HepG2 (cell line): ENCODE measurements at regions not wholly inside any gene's neighbourhood (a gene's known extent, or its start where the extent isn't known, plus 50 kb on each side); places are given as distances from the start of the nearest gene placed in this dataset.

Experiments
- ATAC-seq: fragments of 200-7000 bp; cut with Tn5 transposase; 3 replicates; pipeline ENCODE4 v1.9.1; 2020; ENCODE audit warnings: mild to moderate bottlenecking, moderate library complexity
- BruUV-seq: library from RNA; stranded (reverse); fragments of 400-500 nt; replicated peaks from 2 replicates; lab custom pipeline; 2021; lab: Mats Ljungman, UMichigan
- CTCF ChIA-PET: fragments of 300-600 bp; formaldehyde crosslinking; extraction: SDS; loops from one replicate; lab custom pipeline; 2021; ENCODE audit warnings: low total read pairs, inconsistent platforms, low intra/inter-chr PET ratio; lab: Yijun Ruan, JAX
- POLR2A ChIA-PET: fragments of 350-600 bp; sonication (Branson Sonifier 250); formaldehyde crosslinking; loops from one replicate; lab custom pipeline; 2020; ENCODE audit warnings: antibody characterized with exemption, inconsistent platforms; lab: Yijun Ruan, JAX
- DNase-seq: peaks from one replicate; pipeline ENCODE4 v3.0.0-alpha.2; 2015; ENCODE audit warnings: low spot score
- FAIRE-seq: peaks from 3 replicates; lab custom pipeline; 2011; peaks lifted over from hg19 to GRCh38; lab: Jason Lieb, UNC
- H2AFZ ChIP-seq: one replicate; pipeline ENCODE4 v1.6.1; 2011; ENCODE audit warnings: low read length, inconsistent platforms
- H3K27ac ChIP-seq: fragments of 300-600 bp; 3 replicates; pipeline ENCODE4 v1.8.0; 2011; ENCODE audit warnings: mixed run types, mild to moderate bottlenecking, mixed read lengths, low read length, inconsistent platforms; ENCODE audit not compliant: insufficient read depth; ENCODE audit errors: extremely low read length
- H3K27me3 ChIP-seq, 2 experiments: fragments of 200-600 bp in 1 of 2; 2 replicates in 1 of 2; 3 replicates in 1 of 2; pipeline versions ENCODE4 v1.6.0 to v1.8.0; 2011; ENCODE audit warnings: low read length in 2 of 2, mild to moderate bottlenecking in 2 of 2, moderate library complexity in 2 of 2, inconsistent platforms in 1 of 2; ENCODE audit not compliant: insufficient read depth in 2 of 2, control insufficient read depth in 1 of 2
- H3K36me3 ChIP-seq, 2 experiments: fragments of 200-600 bp in 1 of 2; replicated peaks in 1 of 2; 2 replicates in 1 of 2; 3 replicates in 1 of 2; pipeline versions ENCODE4 v1.5.1 to v1.8.0; 2011; ENCODE audit warnings: low read length in 2 of 2, inconsistent platforms in 1 of 2; ENCODE audit not compliant: insufficient read depth in 2 of 2, control insufficient read depth in 1 of 2
- H3K4me1 ChIP-seq: 2 replicates; pipeline ENCODE4 v1.5.1; 2012; ENCODE audit warnings: low read length, inconsistent platforms; ENCODE audit not compliant: insufficient read depth
- H3K4me2 ChIP-seq: 2 replicates; pipeline ENCODE4 v1.6.0; 2011; ENCODE audit warnings: low read depth, low read length, inconsistent platforms
- H3K4me3 ChIP-seq, 3 experiments: fragments of 200-600 bp in 1 of 3; sonication (generic), shearing (Covaris generic) in 1 of 3; replicated peaks in 1 of 3; 2 replicates each; pipeline ENCODE4 v1.5.1; 2011 to 2016; ENCODE audit warnings: low read length in 3 of 3, inconsistent platforms in 2 of 3, low read depth in 2 of 3, mild to moderate bottlenecking in 2 of 3, control low read depth in 1 of 3, mixed read lengths in 1 of 3; ENCODE audit not compliant: insufficient read depth in 1 of 3
- H3K79me2 ChIP-seq: one replicate; pipeline ENCODE4 v1.6.1; 2011; ENCODE audit warnings: low read length, inconsistent platforms; ENCODE audit not compliant: insufficient read depth
- H3K9ac ChIP-seq: 2 replicates; pipeline ENCODE4 v1.6.0; 2011; ENCODE audit warnings: mild to moderate bottlenecking, low read depth, low read length, inconsistent platforms; ENCODE audit not compliant: insufficient read depth
- H3K9me3 ChIP-seq: 2 replicates; pipeline ENCODE4 v1.5.1; 2012; ENCODE audit warnings: mild to moderate bottlenecking, low read length
- H4K20me1 ChIP-seq: 2 replicates; pipeline ENCODE4 v1.6.0; 2011; ENCODE audit warnings: inconsistent platforms, mild to moderate bottlenecking, low read length, moderate library complexity; ENCODE audit not compliant: insufficient read depth
- ARHGAP35 ChIP-seq: sonication (generic); formaldehyde crosslinking; IDR thresholded peaks from 2 replicates; pipeline ENCODE4 v1.9.0; 2022; ENCODE audit warnings: mild to moderate bottlenecking, inconsistent platforms, moderate library complexity, missing genetic modification reagents, borderline replicate concordance
- ARNT2 ChIP-seq: sonication (generic); formaldehyde crosslinking; IDR thresholded peaks from 2 replicates; pipeline ENCODE4 v1.8.0; 2022; ENCODE audit warnings: mild to moderate bottlenecking, low read depth, missing genetic modification reagents, moderate library complexity
- ONECUT2 ChIP-seq: sonication (generic); formaldehyde crosslinking; IDR thresholded peaks from 2 replicates; pipeline ENCODE4 v1.4.0; 2020; ENCODE audit warnings: missing genetic modification reagents
- ZBTB7A ChIP-seq: sonication (generic); formaldehyde crosslinking; IDR thresholded peaks from 2 replicates; pipeline ENCODE4 v1.8.0; 2022; ENCODE audit warnings: mild to moderate bottlenecking, missing genetic modification reagents
- ZKSCAN8 ChIP-seq: IDR thresholded peaks from 2 replicates; pipeline ENCODE4 v1.6.1; 2016; ENCODE audit warnings: borderline replicate concordance, missing genetic modification reagents, missing compliant biosample characterization
- ZMAT3 ChIP-seq: sonication (generic); formaldehyde crosslinking; conservative IDR thresholded peaks from 2 replicates; pipeline ENCODE4 v1.7.0; 2021; ENCODE audit warnings: missing genetic modification reagents
- ZNF33A ChIP-seq: sonication (generic); formaldehyde crosslinking; IDR thresholded peaks from 2 replicates; pipeline ENCODE4 v1.5.1; 2020; ENCODE audit warnings: missing genetic modification reagents, mild to moderate bottlenecking, moderate library complexity, borderline replicate concordance
- ZNF563 ChIP-seq: sonication (generic); formaldehyde crosslinking; IDR thresholded peaks from 2 replicates; pipeline ENCODE4 v1.8.0; 2022; ENCODE audit warnings: mild to moderate bottlenecking, moderate library complexity, missing genetic modification reagents
- ZNF629 ChIP-seq: sonication (generic); formaldehyde crosslinking; conservative IDR thresholded peaks from 2 replicates; pipeline ENCODE4 v1.5.0; 2020; ENCODE audit warnings: missing genetic modification reagents
- ZNF839 ChIP-seq: sonication (generic); formaldehyde crosslinking; IDR thresholded peaks from 2 replicates; pipeline ENCODE4 v1.4.0; 2020; ENCODE audit warnings: missing genetic modification reagents, mild to moderate bottlenecking, borderline replicate concordance
- WGBS: methylation state at CpG from one replicate; pipeline ENCODE4 v1.1.6; 2017; ENCODE audit warnings: low lambda C conversion rate; 5-methylcytosine and 5-hydroxymethylcytosine counted together
- in situ Hi-C: cut with HindIII; loops from 2 replicates; pipeline ENCODE4 v1.10.0; 2017; ENCODE audit warnings: low pct_unique_long_range_greater_than_20kb; ENCODE audit not compliant: extremely low pct_ligation_motif_present
- intact Hi-C: fragments of 100-400 bp; cut with micrococcal nuclease; formaldehyde crosslinking; loops from one replicate; pipeline ENCODE4 v1.10.0; 2022; ENCODE audit not compliant: unreplicated experiment
- TF ChIP-seq, protein P1 (sequence below): sonication (generic); formaldehyde crosslinking; IDR thresholded peaks from 2 replicates; pipeline ENCODE4 v1.9.0; 2021; ENCODE audit warnings: missing genetic modification reagents, mild to moderate bottlenecking, borderline replicate concordance
- TF ChIP-seq, protein P2 (sequence below): sonication (generic); formaldehyde crosslinking; IDR thresholded peaks from 2 replicates; pipeline ENCODE4 v1.8.0; 2022; ENCODE audit warnings: missing genetic modification reagents, mild to moderate bottlenecking, inconsistent platforms, borderline replicate concordance
- TF ChIP-seq, protein P3 (sequence below): sonication (generic); formaldehyde crosslinking; IDR thresholded peaks from 2 replicates; pipeline ENCODE4 v1.5.1; 2020; ENCODE audit warnings: missing genetic modification reagents, mild to moderate bottlenecking, borderline replicate concordance
- TF ChIP-seq, protein P4 (sequence below): sonication (generic); formaldehyde crosslinking; IDR thresholded peaks from 2 replicates; pipeline ENCODE4 v1.8.0; 2023; ENCODE audit warnings: mild to moderate bottlenecking, missing genetic modification reagents

DNA sequence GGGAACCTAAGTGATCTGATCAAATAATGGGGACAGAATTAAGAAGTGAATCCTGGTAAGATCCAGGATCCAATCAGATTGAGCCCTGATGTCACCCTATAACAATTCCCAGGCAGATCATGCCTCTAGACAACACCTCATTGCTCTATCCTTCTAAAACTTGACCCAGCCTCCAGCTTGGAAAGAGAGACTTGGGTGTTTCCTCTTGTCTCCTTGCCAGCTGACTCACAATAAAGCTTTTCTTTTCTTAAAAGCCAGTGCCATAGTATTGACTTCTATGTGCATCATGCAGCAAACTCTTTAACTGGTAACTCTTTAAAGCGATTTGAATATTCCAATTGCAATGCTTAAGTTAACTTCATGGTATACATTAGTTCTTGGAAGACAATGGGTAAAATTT lies 109.6 kb upstream of the CHORDC1 start:
- no peaks in the 10 kb centered on the region for H3K79me2 ChIP-seq
- no peaks in the 10 kb centered on the region for H4K20me1 ChIP-seq
- no peaks in the 10 kb centered on the region for H3K27me3 ChIP-seq
- intact Hi-C loops = no loop called here
- ChIA-PET CTCF (no interaction called here), POLR2A (no interaction called here)
- H3K36me3 ChIP-seq = no peaks in the 10 kb centered on the region
- no peak for ATAC-seq
- H3K4me2 ChIP-seq = no peak overlapping the region
- H3K4me3 ChIP-seq = no peak overlapping the region
- 43% methylated on average over 1 of the region's 1 CpG for WGBS
- no peak overlapping the region for H3K9ac ChIP-seq
- TF ChIP-seq, protein P1, sequence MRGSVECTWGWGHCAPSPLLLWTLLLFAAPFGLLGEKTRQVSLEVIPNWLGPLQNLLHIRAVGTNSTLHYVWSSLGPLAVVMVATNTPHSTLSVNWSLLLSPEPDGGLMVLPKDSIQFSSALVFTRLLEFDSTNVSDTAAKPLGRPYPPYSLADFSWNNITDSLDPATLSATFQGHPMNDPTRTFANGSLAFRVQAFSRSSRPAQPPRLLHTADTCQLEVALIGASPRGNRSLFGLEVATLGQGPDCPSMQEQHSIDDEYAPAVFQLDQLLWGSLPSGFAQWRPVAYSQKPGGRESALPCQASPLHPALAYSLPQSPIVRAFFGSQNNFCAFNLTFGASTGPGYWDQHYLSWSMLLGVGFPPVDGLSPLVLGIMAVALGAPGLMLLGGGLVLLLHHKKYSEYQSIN (CRISPR knock-in tag) = no peak
- TF ChIP-seq ZNF563 (CRISPR knock-in tag) (no peak), ZNF839 (CRISPR knock-in tag) (no peak)
- TF ChIP-seq, protein P2, sequence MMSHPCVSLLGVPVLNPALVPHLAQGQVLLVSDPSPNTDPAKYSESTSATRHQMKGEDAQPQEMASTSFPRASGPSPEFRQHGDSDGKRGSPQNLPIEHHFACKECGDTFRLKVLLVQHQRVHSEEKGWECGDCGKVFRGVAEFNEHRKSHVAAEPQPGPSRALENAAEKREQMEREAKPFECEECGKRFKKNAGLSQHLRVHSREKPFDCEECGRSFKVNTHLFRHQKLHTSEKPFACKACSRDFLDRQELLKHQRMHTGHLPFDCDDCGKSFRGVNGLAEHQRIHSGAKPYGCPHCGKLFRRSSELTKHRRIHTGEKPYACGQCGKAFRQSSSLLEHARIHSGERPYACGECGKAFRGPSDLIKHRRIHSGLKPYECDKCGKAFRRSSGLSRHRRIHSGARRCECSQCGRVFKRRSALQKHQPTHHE (CRISPR knock-in tag) = no peak
- H2AFZ ChIP-seq = no peak overlapping the region
- no peak for DNase-seq
- in situ Hi-C loops = no loop called here
- H3K4me1 ChIP-seq = no peaks in the 10 kb centered on the region
- H3K9me3 ChIP-seq = no peaks in the 10 kb centered on the region
- FAIRE-seq = no peak
- BruUV-seq = no TSS peak
- H3K27ac ChIP-seq = no peak overlapping the region

DNA sequence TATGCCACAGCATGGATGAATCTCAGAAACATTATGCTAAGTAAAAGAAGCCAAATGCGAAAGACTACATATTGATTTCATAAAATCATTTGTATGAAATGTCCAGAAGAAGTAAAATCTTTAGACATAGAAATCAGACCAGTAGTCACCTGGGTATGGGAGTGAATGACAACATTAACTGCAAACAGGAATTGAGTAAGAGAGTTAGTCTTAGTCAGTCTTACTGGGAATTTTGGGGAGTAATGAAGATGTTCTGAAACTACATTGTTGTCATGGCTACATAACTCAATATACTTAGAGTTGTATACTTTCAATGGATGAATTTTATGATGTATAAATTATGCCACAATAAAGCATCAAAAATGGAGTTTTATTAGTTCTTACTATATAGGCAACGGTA lies 107.8 kb upstream of the CHORDC1 start:
- intact Hi-C loops (no loop called here), in situ Hi-C loops (no loop called here)
- no peak for DNase-seq
- ChIA-PET POLR2A (no interaction called here), CTCF (no interaction called here)
- 34% methylated on average over 2 of the region's 2 CpGs for WGBS
- Histone ChIP-seq H3K9me3 (no peaks in the 10 kb centered on the region), H3K79me2 (no peaks in the 10 kb centered on the region), H3K9ac (no peak overlapping the region), H3K27me3 (no peaks in the 10 kb centered on the region), H4K20me1 (no peaks in the 10 kb centered on the region), H2AFZ (no peak overlapping the region), H3K36me3 (no peaks in the 10 kb centered on the region), H3K4me2 (no peak overlapping the region), H3K4me1 (no peaks in the 10 kb centered on the region), H3K4me3 (no peak overlapping the region), H3K27ac (no peak overlapping the region)
- BruUV-seq = no TSS peak
- no peak for ATAC-seq
- FAIRE-seq = no peak
- TF ChIP-seq, protein P3, sequence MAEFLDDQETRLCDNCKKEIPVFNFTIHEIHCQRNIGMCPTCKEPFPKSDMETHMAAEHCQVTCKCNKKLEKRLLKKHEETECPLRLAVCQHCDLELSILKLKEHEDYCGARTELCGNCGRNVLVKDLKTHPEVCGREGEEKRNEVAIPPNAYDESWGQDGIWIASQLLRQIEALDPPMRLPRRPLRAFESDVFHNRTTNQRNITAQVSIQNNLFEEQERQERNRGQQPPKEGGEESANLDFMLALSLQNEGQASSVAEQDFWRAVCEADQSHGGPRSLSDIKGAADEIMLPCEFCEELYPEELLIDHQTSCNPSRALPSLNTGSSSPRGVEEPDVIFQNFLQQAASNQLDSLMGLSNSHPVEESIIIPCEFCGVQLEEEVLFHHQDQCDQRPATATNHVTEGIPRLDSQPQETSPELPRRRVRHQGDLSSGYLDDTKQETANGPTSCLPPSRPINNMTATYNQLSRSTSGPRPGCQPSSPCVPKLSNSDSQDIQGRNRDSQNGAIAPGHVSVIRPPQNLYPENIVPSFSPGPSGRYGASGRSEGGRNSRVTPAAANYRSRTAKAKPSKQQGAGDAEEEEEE (CRISPR knock-in tag) = no peak
- TF ChIP-seq ARHGAP35 (CRISPR knock-in tag) (no peak), ZBTB7A (CRISPR knock-in tag) (no peak), ZKSCAN8 (CRISPR knock-in tag) (no peak), ZNF33A (no peak), ARNT2 (no peak), ZMAT3 (CRISPR knock-in tag) (no peak), ONECUT2 (CRISPR knock-in tag) (no peak), ZNF629 (CRISPR knock-in tag) (no peak)
- TF ChIP-seq, protein P4, sequence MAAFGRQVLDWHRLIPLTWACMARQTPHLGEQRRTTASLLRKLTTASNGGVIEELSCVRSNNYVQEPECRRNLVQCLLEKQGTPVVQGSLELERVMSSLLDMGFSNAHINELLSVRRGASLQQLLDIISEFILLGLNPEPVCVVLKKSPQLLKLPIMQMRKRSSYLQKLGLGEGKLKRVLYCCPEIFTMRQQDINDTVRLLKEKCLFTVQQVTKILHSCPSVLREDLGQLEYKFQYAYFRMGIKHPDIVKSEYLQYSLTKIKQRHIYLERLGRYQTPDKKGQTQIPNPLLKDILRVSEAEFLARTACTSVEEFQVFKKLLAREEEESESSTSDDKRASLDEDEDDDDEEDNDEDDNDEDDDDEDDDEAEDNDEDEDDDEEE (CRISPR knock-in tag) = no peak
